RPMI7951 (cell line): ENCODE measurements at regions not wholly inside any gene's neighbourhood (a gene's known extent, or its start where the extent isn't known, plus 50 kb on each side); places are given as distances from the start of the nearest gene placed in this dataset.

Source experiments
- DNase-seq: peaks from one replicate; pipeline ENCODE4 v3.0.0-alpha.2; 2012; ENCODE audit warnings: low read depth

- DNase-seq: no peak
Observed at GRCh38 chr6:20313051-20313450, 88.6 kb upstream of the E2F3 start.

DNA sequence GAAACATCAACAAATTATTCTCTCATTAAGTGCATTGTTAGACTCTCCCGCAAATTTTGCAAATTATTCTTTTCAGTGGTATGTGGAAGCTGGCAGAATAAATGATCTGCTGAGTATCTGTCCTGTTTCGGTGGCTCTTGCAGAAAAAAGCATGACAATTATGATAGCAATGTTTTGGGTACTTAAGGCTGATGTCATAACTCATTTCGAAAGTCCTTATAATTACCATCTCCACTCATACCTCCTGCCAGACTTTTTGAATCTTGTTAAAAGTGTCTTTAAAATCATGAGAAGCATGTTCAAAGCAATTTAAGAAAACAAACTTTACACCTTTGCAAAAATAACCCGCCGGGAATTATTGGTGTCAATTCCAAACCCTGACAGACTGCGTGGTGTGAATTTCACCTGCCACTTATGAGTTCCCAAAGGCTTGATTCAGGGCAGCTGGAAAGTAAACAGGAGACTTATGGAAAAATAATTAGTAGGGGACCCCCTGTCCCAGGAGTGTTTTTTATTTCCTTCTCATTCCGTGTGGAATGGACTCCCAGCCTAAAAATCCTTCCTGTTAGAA lies 87.6 kb upstream of the E2F3 start:
- DNase-seq: no peak

- no peak for DNase-seq
Observed at GRCh38 chr6:20314866-20315845, 86.5 kb upstream of the E2F3 start.

GRCh38 chr6:20317430-20317829 lies 84.2 kb upstream of the E2F3 start:
- DNase-seq: no peak

DNA sequence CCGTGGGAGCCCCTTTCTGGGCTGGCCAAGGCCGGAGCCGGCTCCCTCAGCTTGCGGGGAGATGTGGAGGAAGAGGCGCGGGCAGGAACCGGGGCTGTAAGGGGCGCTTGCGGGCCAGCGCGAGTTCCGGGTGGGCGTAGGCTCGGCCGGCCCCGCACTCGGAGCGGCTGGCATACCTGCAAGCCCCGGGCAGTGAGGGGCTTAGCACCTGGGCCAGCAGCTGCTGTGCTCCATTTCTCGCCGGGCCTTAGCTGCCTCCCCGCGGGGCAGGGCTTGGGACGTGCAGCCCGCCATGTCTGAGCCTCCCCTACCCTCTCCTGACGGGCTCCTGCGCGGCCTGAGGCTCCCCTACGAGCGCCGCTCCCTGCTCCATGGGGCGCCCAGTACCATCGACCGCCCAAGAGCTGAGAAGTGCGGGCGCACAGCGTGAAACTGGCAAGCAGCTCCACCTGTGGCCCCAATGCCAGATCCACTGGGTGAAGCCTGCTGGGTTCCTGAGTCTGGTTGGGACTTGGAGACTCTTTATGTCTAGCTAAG lies 82.8 kb upstream of the E2F3 start:
- DNase-seq: no peak

- no peak for DNase-seq
Observed at GRCh38 chr6:20319520-20320357, 81.9 kb upstream of the E2F3 start.

- no peak for DNase-seq
Observed at GRCh38 chr6:20325641-20326421, 75.8 kb upstream of the E2F3 start.

- DNase-seq: no peak
Observed at GRCh38 chr6:20326422-20326728, 75.3 kb upstream of the E2F3 start.

DNA sequence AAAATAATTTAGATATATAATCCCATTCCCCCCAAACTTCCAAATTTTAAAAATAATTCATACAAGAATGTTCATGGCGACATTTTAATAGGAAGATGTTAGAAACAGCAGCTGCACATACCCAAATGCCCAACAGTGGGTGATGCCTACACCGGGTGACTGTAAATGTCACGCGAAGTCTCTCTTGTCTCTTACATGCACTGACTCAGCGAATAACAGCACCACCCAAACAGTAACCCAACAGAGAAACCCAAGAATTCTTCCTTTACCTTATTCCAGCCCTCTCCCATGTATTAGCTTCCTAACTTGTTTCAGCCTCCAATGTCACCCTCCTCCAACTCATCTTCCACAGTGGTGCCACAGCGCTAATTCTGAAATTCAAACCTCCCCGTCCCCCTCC lies 74.5 kb upstream of the E2F3 start:
- DNase-seq: no peak

GRCh38 chr6:20328266-20328923 lies 73.3 kb upstream of the E2F3 start:
- DNase-seq: no peak

GRCh38 chr6:20328924-20329300 lies 72.8 kb upstream of the E2F3 start:
- no peak for DNase-seq

- DNase-seq: no peak
Observed at GRCh38 chr6:20331042-20331441, 70.6 kb upstream of the E2F3 start.

GRCh38 chr6:20331625-20332024 lies 70.1 kb upstream of the E2F3 start:
- DNase-seq: no peak

GRCh38 chr6:20332441-20333006 lies 69.2 kb upstream of the E2F3 start:
- no peak for DNase-seq

DNA sequence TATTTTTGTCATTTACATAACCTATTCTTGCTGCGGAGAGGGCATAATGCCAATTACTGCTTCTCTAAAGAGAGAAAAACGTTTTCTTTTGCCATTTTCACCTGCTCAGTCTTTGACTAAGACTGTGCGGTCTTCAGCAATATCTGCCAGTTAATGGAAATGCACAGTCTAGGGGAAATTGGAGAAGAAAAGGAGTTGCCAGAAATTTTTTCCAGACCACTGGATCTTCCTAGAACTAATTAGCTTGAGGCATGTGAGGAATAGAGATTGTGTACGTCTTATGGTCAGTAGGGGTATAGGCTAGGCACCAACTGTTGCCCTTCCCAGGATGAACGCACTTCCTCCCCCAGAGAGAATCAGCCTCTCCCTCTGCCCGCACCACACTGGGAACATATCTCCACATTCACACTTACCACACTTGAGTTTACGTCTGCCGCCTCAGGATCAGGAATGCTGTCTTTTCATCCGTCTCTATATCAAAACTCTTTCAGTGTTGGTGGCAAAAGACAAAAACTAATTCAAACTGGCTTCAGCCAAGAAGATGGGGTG lies 67.9 kb upstream of the E2F3 start:
- DNase-seq: no peak

DNA sequence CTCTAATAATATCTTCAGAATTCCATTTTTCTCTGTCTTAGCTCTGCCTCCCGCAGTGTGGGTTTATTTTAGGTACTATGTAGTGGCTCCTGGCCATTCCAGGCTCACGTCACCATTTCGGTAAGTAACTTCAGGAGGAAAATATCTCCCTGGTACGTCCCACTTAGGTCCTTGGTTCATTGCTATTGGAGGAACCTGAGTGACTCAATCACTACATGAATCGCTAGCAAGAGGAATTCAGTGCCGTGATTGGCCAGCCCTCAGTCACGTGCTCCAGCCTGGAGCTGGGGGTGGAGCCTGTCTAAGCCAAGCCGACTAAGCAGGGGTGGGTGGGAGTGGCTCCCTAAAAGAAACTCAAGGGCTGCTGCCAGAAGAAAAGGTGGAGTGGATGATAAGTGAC lies 67.3 kb upstream of the E2F3 start:
- peak; percentile 4 for DNase-seq

- peak; percentile 15 for DNase-seq
Observed at GRCh38 chr6:20334962-20335361, 66.7 kb upstream of the E2F3 start.

DNA sequence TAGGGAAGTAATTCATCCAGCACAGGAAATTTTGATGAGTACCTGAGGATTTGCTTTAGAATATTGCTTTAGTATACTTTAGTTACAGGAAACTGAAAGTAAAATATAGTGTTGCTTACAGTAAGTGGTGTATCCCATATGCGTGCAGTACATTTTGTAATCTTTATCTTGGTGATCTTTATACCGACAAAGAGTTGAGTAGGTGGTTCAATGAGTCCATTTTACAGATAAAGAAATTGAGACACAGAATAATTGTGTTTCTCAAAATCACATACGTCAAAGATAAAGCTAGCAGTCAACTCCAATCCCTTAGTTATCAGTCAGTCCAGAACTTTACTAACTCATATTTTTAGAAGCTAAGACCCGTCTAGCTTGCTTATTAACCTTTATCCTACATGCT lies 65.8 kb upstream of the E2F3 start:
- DNase-seq: peak; percentile 4

DNA sequence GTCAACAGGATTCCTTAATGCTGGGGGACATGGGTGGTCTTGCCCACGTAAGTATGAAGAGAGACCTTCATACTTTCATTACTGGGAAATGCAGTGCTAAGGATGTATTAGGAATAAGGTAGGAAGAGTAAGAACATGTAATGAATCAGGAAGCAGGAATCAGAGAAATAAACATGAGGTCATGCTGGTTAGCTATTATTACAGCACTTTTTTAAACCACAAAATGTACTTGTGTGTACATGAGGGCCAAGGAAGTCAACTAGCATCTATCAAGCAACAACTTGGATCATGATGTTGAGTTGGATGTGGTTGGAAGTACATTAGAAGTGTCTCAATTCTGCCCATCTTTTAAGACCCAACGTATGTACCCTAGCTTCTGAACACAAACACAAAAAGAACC lies 63.5 kb upstream of the E2F3 start:
- no peak for DNase-seq

GRCh38 chr6:20340068-20340848 lies 61.4 kb upstream of the E2F3 start:
- DNase-seq: peak; percentile 10
